ENCODE measurements at regions not wholly inside any gene's neighbourhood (a gene's known extent, or its start where the extent isn't known, plus 50 kb on each side); places are given as distances from the start of the nearest gene placed in this dataset.

GRCh38 chr2:138838851-138839620 lies 58.8 kb upstream of the NXPH2 start:
- DNase-seq (ENCODE audit: low spot score) = no peak

- DNase-seq (ENCODE audit: low spot score) = no peak
Measured at GRCh38 chr2:138831691-138832090, 51.5 kb upstream of the NXPH2 start.

- DNase-seq (ENCODE audit: low spot score) = no peak
Measured at GRCh38 chr2:138831154-138831553, 51.0 kb upstream of the NXPH2 start.

- DNase-seq (ENCODE audit: low spot score) = no peak
Measured at GRCh38 chr2:138830547-138830946, 50.4 kb upstream of the NXPH2 start.
